ENCODE measurements at regions not wholly inside any gene's neighbourhood (a gene's known extent, or its start where the extent isn't known, plus 50 kb on each side); places are given as distances from the start of the nearest gene placed in this dataset.

- WGBS (ENCODE audit: low lambda C conversion rate), result 55% methylated on average over 7 of the region's 7 CpGs
- no peaks in the 10 kb centered on the region for H3K9me2 ChIP-seq
- ChIA-PET CTCF (interaction anchor here (0.9 kb wide), 1 partner anchor 10 kb away, joined by 3 read pairs; no protein-coding TSS in a partner anchor), POLR2A (no interaction called here)
- no peak overlapping the region for H3K4me2 ChIP-seq
- H2AFZ ChIP-seq (ENCODE audit: low read depth), result no peak overlapping the region
- H3K9ac ChIP-seq, result no peak overlapping the region
- no peak for TF ChIP-seq MEF2A (IDR thresholded peaks at IDR 0.05; ENCODE audit: borderline replicate concordance, low read depth)
- no peak for TF ChIP-seq ZBTB33 (IDR thresholded peaks at IDR 0.05; ENCODE audit: borderline replicate concordance, low read depth)
- no peak for TF ChIP-seq NRF1 (IDR thresholded peaks at IDR 0.05; ENCODE audit: low read depth, low read length)
- no peak for TF ChIP-seq REST (IDR thresholded peaks at IDR 0.05; ENCODE audit: low read depth, low read length)
- no peak for TF ChIP-seq TAF1 (IDR thresholded peaks at IDR 0.05; ENCODE audit: borderline replicate concordance, low read depth, low read length)
- no peak for TF ChIP-seq ELF1 (IDR thresholded peaks at IDR 0.05)
- TF ChIP-seq RXRA (IDR thresholded peaks at IDR 0.05; ENCODE audit: borderline replicate concordance, low read depth), result no peak
- no peak for TF ChIP-seq YY1 (IDR thresholded peaks at IDR 0.05; ENCODE audit: low read depth)
- TF ChIP-seq FOXM1 (IDR thresholded peaks at IDR 0.05; ENCODE audit: low read depth), result no peak
- TF ChIP-seq PBX3 (IDR thresholded peaks at IDR 0.05), result no peak
- no peak for TF ChIP-seq JUND (IDR thresholded peaks at IDR 0.05)
- no peak for TF ChIP-seq RFX5 (IDR thresholded peaks at IDR 0.05; ENCODE audit: low read length)
- no peak for TF ChIP-seq FOSL2 (IDR thresholded peaks at IDR 0.05; ENCODE audit: borderline replicate concordance, low read depth)
- no peak for TF ChIP-seq MXI1 (IDR thresholded peaks at IDR 0.05; ENCODE audit: low read depth, low read length)
- no peak for TF ChIP-seq MAX (IDR thresholded peaks at IDR 0.05; ENCODE audit: low read depth)
- no peak for TF ChIP-seq USF1 (IDR thresholded peaks at IDR 0.05; ENCODE audit: borderline replicate concordance, low read depth)
- TF ChIP-seq TCF12 (IDR thresholded peaks at IDR 0.05), result no peak
- TF ChIP-seq SMC3 (IDR thresholded peaks at IDR 0.05; ENCODE audit: low read depth, low read length), result no peak
- no peak for TF ChIP-seq GABPA (IDR thresholded peaks at IDR 0.05; ENCODE audit: low read depth)
- TF ChIP-seq TEAD4 (IDR thresholded peaks at IDR 0.05; ENCODE audit: borderline replicate concordance, insufficient read depth), result no peak
- H3K4me3 ChIP-seq (ENCODE audit: low read depth in 2 of 2, low read length in 1 of 2), result no peak overlapping the region
- H4K20me1 ChIP-seq (ENCODE audit: insufficient read depth), result no peaks in the 10 kb centered on the region
- H3K79me2 ChIP-seq (ENCODE audit: insufficient read depth), result no peaks in the 10 kb centered on the region
- H3K4me1 ChIP-seq (ENCODE audit: control insufficient read depth in 1 of 2, insufficient read depth in 2 of 2, low read depth in 1 of 2, low read length in 1 of 2), result peaks cover 0 to 4% of the 10 kb centered on the region in 2 experiments; a peak in 1 of 4 replicates
- peaks cover 12% of the 10 kb centered on the region for H3F3A ChIP-seq (replicated peaks; ENCODE audit: insufficient read depth)
- no peak overlapping the region for H3K27ac ChIP-seq (ENCODE audit: low read depth in 2 of 2, low read length in 1 of 2)
- no peaks in the 10 kb centered on the region for H3K36me3 ChIP-seq (replicated peaks in 1 of 2; ENCODE audit: control insufficient read depth in 1 of 2, insufficient read depth in 2 of 2, low read length in 1 of 2)
- no peaks in the 10 kb centered on the region; the same call in 1 of the 2 replicates for H3K9me3 ChIP-seq
- no peak for DNase-seq
- H3K27me3 ChIP-seq (ENCODE audit: insufficient read depth), result no peaks in the 10 kb centered on the region
Observed at GRCh38 chr1:214952648-214953047, 129.9 kb upstream of the KCNK2 start.

Measured in SK-N-SH (cell line).